ES-I3 (cell line): ENCODE measurements at regions not wholly inside any gene's neighbourhood (a gene's known extent, or its start where the extent isn't known, plus 50 kb on each side); places are given as distances from the start of the nearest gene placed in this dataset.
"Not testable (repeated sequence)": the region's sequence is repeated elsewhere in the genome, so short reads cannot be mapped to it uniquely, and the experiment has no call there.

Experiments
- H3K36me3 ChIP-seq: 2 replicates; pipeline ENCODE4 v1.6.1; 2013; ENCODE audit warnings: mild to moderate bottlenecking, low read length, control low read depth, moderate library complexity; ENCODE audit not compliant: insufficient read depth
- H3K4me1 ChIP-seq: 2 replicates; pipeline ENCODE4 v1.6.1; 2013; ENCODE audit warnings: mild to moderate bottlenecking, control low read depth, low read length; ENCODE audit not compliant: insufficient read depth
- H3K9ac ChIP-seq: 2 replicates; pipeline ENCODE4 v1.6.1; 2013; ENCODE audit warnings: low read depth, mild to moderate bottlenecking, low read length, moderate library complexity
- H3K9me3 ChIP-seq: 2 replicates; pipeline ENCODE4 v1.6.1; 2013; ENCODE audit warnings: mild to moderate bottlenecking, low read length, moderate library complexity; ENCODE audit not compliant: control insufficient read depth, insufficient read depth

GRCh38 chr10:105758209-105758998 is 1117.3 kb downstream of the SORCS3 start:
- Histone ChIP-seq H3K9ac (no peak overlapping the region), H3K4me1 (0 out of 2 replicates have a peak, but pooled peaks cover 3% of the 10 kb centered on the region), H3K36me3 (no peaks in the 10 kb centered on the region), H3K9me3 (no peaks in the 10 kb centered on the region)

- Histone ChIP-seq H3K4me1 (0 out of 2 replicates have a peak, but pooled peaks cover 3% of the 10 kb centered on the region), H3K9ac (no peak overlapping the region), H3K36me3 (no peaks in the 10 kb centered on the region), H3K9me3 (no peaks in the 10 kb centered on the region)
Measured at GRCh38 chr10:105757302-105757701, 1116.2 kb downstream of the SORCS3 start.

- Histone ChIP-seq H3K9me3 (no peaks in the 10 kb centered on the region), H3K9ac (no peak overlapping the region), H3K36me3 (no peaks in the 10 kb centered on the region), H3K4me1 (0 out of 2 replicates have a peak, but pooled peaks cover 3% of the 10 kb centered on the region)
Measured at GRCh38 chr10:105756386-105756785, 1115.3 kb downstream of the SORCS3 start.

- no peak overlapping the region for H3K9ac ChIP-seq
- no peaks in the 10 kb centered on the region; the same call in 1 of the 2 replicates for H3K4me1 ChIP-seq
- H3K9me3 ChIP-seq, result no peaks in the 10 kb centered on the region
- H3K36me3 ChIP-seq, result no peaks in the 10 kb centered on the region
Measured at GRCh38 chr10:105751688-105752087, 1110.6 kb downstream of the SORCS3 start.

- no peaks in the 10 kb centered on the region for H3K36me3 ChIP-seq
- no peak overlapping the region for H3K9ac ChIP-seq
- no peaks in the 10 kb centered on the region; the same call in 1 of the 2 replicates for H3K4me1 ChIP-seq
- H3K9me3 ChIP-seq, result no peaks in the 10 kb centered on the region
Measured at GRCh38 chr10:105745596-105746148, 1104.6 kb downstream of the SORCS3 start.

GRCh38 chr10:105743343-105744056 is 1102.4 kb downstream of the SORCS3 start:
- Histone ChIP-seq H3K36me3 (no peaks in the 10 kb centered on the region), H3K4me1 (no peaks in the 10 kb centered on the region; the same call in 1 of the 2 replicates), H3K9me3 (no peaks in the 10 kb centered on the region), H3K9ac (no peak overlapping the region)

- no peaks in the 10 kb centered on the region for H3K9me3 ChIP-seq
- no peaks in the 10 kb centered on the region for H3K36me3 ChIP-seq
- no peak overlapping the region for H3K9ac ChIP-seq
- no peaks in the 10 kb centered on the region for H3K4me1 ChIP-seq
Measured at GRCh38 chr10:105742923-105743322, 1101.8 kb downstream of the SORCS3 start.

GRCh38 chr10:105742184-105742583 is 1101.1 kb downstream of the SORCS3 start:
- H3K4me1 ChIP-seq, result no peaks in the 10 kb centered on the region
- no peaks in the 10 kb centered on the region for H3K36me3 ChIP-seq
- no peak overlapping the region for H3K9ac ChIP-seq
- H3K9me3 ChIP-seq, result no peaks in the 10 kb centered on the region

GRCh38 chr10:105734479-105734878 is 1093.4 kb downstream of the SORCS3 start:
- H3K4me1 ChIP-seq, result no peaks in the 10 kb centered on the region
- H3K9me3 ChIP-seq, result peaks cover 5% of the 10 kb centered on the region
- H3K9ac ChIP-seq, result no peak overlapping the region
- no peaks in the 10 kb centered on the region for H3K36me3 ChIP-seq

GRCh38 chr10:105733924-105734323 is 1092.8 kb downstream of the SORCS3 start:
- Histone ChIP-seq H3K36me3 (no peaks in the 10 kb centered on the region), H3K9me3 (peaks cover 10% of the 10 kb centered on the region), H3K9ac (no peak overlapping the region), H3K4me1 (no peaks in the 10 kb centered on the region)

GRCh38 chr10:105729428-105729827 is 1088.3 kb downstream of the SORCS3 start:
- Histone ChIP-seq H3K4me1 (peaks cover 8% of the 10 kb centered on the region; the same call in 1 of the 2 replicates), H3K9me3 (peaks cover 6% of the 10 kb centered on the region; the same call in 1 of the 2 replicates), H3K9ac (no peak overlapping the region), H3K36me3 (no peaks in the 10 kb centered on the region)

- not testable (repeated sequence) for H3K36me3 ChIP-seq, H3K9ac ChIP-seq, H3K9me3 ChIP-seq, H3K4me1 ChIP-seq
Measured at GRCh38 chr10:105727586-105727985, 1086.5 kb downstream of the SORCS3 start.

- H3K4me1 ChIP-seq, result peaks cover 8% of the 10 kb centered on the region; the same call in 1 of the 2 replicates
- no peak overlapping the region for H3K9ac ChIP-seq
- H3K36me3 ChIP-seq, result no peaks in the 10 kb centered on the region
- peaks cover 6% of the 10 kb centered on the region; the same call in 1 of the 2 replicates for H3K9me3 ChIP-seq
Measured at GRCh38 chr10:105727131-105727530, 1086.0 kb downstream of the SORCS3 start.

- Histone ChIP-seq H3K4me1 (peaks cover 8% of the 10 kb centered on the region; the same call in 1 of the 2 replicates), H3K9me3 (peaks cover 6% of the 10 kb centered on the region; the same call in 1 of the 2 replicates), H3K9ac (no peak overlapping the region), H3K36me3 (no peaks in the 10 kb centered on the region)
Measured at GRCh38 chr10:105726149-105726548, 1085.1 kb downstream of the SORCS3 start.
